ENCODE measurements at regions not wholly inside any gene's neighbourhood (a gene's known extent, or its start where the extent isn't known, plus 50 kb on each side); places are given as distances from the start of the nearest gene placed in this dataset.

- TF ChIP-seq CTCF (IDR thresholded peaks at IDR 0.05): no peak
- no peak for TF ChIP-seq POLR2A (IDR thresholded peaks at IDR 0.05)
Measured at GRCh38 chr16:85321509-85322271, 209.4 kb upstream of the CIBAR2 start.

All from vagina (tissue), 2 donors.